Small intestine (tissue), 7 donors: ENCODE measurements at regions not wholly inside any gene's neighbourhood (a gene's known extent, or its start where the extent isn't known, plus 50 kb on each side); places are given as distances from the start of the nearest gene placed in this dataset.

Experiments used
- DNase-seq, 2 donors: peaks; one replicate each; pipeline versions ENCODE4 v3.0.0 to v3.0.0-alpha.2; 2013
- FAIRE-seq: peaks from 2 replicates; lab custom pipeline; 2012; peaks lifted over from hg19 to GRCh38; lab: Jason Lieb, UNC
- H3K27ac ChIP-seq, 3 donors: one replicate each; pipeline ENCODE4 v1.5.1; 2013; ENCODE audit warnings: low read length in 2 of 3, mild to moderate bottlenecking in 2 of 3, control low read depth in 1 of 3, inconsistent platforms in 1 of 3, low read depth in 1 of 3, moderate library complexity in 1 of 3
- H3K27me3 ChIP-seq, 3 donors: one replicate each; pipeline ENCODE4 v1.6.1; 2013; ENCODE audit warnings: low read length in 3 of 3, inconsistent platforms in 1 of 3; ENCODE audit not compliant: control insufficient read depth in 3 of 3, insufficient read depth in 3 of 3
- H3K36me3 ChIP-seq, 3 donors: one replicate each; pipeline ENCODE4 v1.6.1; 2013; ENCODE audit warnings: low read length in 3 of 3, inconsistent platforms in 1 of 3, low read depth in 1 of 3, mild to moderate bottlenecking in 1 of 3, moderate library complexity in 1 of 3; ENCODE audit not compliant: control insufficient read depth in 3 of 3, insufficient read depth in 2 of 3
- H3K4me1 ChIP-seq, 3 donors: one replicate each; pipeline ENCODE4 v1.6.1; 2013; ENCODE audit warnings: low read length in 2 of 3, inconsistent platforms in 1 of 3, low read depth in 1 of 3, mild to moderate bottlenecking in 1 of 3, moderate library complexity in 1 of 3; ENCODE audit not compliant: control insufficient read depth in 3 of 3, insufficient read depth in 2 of 3
- H3K4me3 ChIP-seq, 3 donors: one replicate each; pipeline ENCODE4 v1.5.1; 2013; ENCODE audit warnings: low read length in 3 of 3, control low read depth in 1 of 3, inconsistent platforms in 1 of 3, low read depth in 1 of 3, mild to moderate bottlenecking in 1 of 3, moderate library complexity in 1 of 3
- H3K9me3 ChIP-seq, 2 donors: one replicate each; pipeline ENCODE4 v1.6.1; 2013; ENCODE audit warnings: low read depth in 1 of 2, low read length in 1 of 2; ENCODE audit not compliant: control insufficient read depth in 2 of 2, insufficient read depth in 1 of 2
- WGBS, 3 donors: extraction: QIAGEN DNeasy Blood & Tissue Kit; methylation state at CpG; one replicate each; pipeline ENCODE4 v1.1.7; 2013; 5-methylcytosine and 5-hydroxymethylcytosine counted together
- donor health status: healthy with polysubstance abuse.
- donor health status: control.
- donor health status: control.
- donor health status: Bipolar disorder and iron deficiency.
- donor health status: healthy.

- H3K9me3 ChIP-seq = no peaks in the 10 kb centered on the region
- peaks cover 0 to 12% (median 3%) of the 10 kb centered on the region in 3 donors for H3K27me3 ChIP-seq
- H3K4me1 ChIP-seq = no peaks in the 10 kb centered on the region
- 68 to 77% (median 75%) methylated on average over 7 of the region's 7 CpGs for WGBS, 3 donors
- no peaks in the 10 kb centered on the region for H3K36me3 ChIP-seq
- no peak overlapping the region for H3K4me3 ChIP-seq
- no peak for FAIRE-seq
- no peak for DNase-seq
- H3K27ac ChIP-seq = no peak overlapping the region
Measured at GRCh38 chr13:94947965-94948371, 235.6 kb upstream of the SOX21 start.

GRCh38 chr13:94947392-94947791, 235.0 kb upstream of the SOX21 start:
- DNase-seq (no peak), FAIRE-seq (no peak)
- peaks cover 0 to 12% (median 3%) of the 10 kb centered on the region in 3 donors for H3K27me3 ChIP-seq
- no peaks in the 10 kb centered on the region for H3K4me1 ChIP-seq
- no peak overlapping the region for H3K27ac ChIP-seq
- no peaks in the 10 kb centered on the region for H3K9me3 ChIP-seq
- H3K36me3 ChIP-seq = no peaks in the 10 kb centered on the region
- no peak overlapping the region for H3K4me3 ChIP-seq
- WGBS, 3 donors = 60 to 78% (median 65%) methylated on average over 5 of the region's 5 CpGs

- H3K36me3 ChIP-seq = no peaks in the 10 kb centered on the region
- WGBS, 3 donors = 91 to 93% (median 92%) methylated on average over 5 of the region's 5 CpGs
- H3K27ac ChIP-seq = no peak overlapping the region
- H3K4me1 ChIP-seq = no peaks in the 10 kb centered on the region
- H3K9me3 ChIP-seq = no peaks in the 10 kb centered on the region
- peaks cover 0 to 9% (median 3%) of the 10 kb centered on the region in 3 donors for H3K27me3 ChIP-seq
- FAIRE-seq = no peak
- no peak overlapping the region for H3K4me3 ChIP-seq
- no peak for DNase-seq
Measured at GRCh38 chr13:94946039-94946438, 233.7 kb upstream of the SOX21 start.

- WGBS, 3 donors = 90 to 91% (median 91%) methylated on average over 4 of the region's 4 CpGs
- FAIRE-seq (no peak), DNase-seq (no peak)
- Histone ChIP-seq H3K4me1 (no peaks in the 10 kb centered on the region), H3K9me3 (no peaks in the 10 kb centered on the region), H3K27ac (no peak overlapping the region), H3K27me3 (peaks cover 0 to 1% (median 0%) of the 10 kb centered on the region in 3 donors), H3K36me3 (no peaks in the 10 kb centered on the region), H3K4me3 (no peak overlapping the region)
Measured at GRCh38 chr13:94938124-94938523, 225.8 kb upstream of the SOX21 start.

GRCh38 chr13:94936633-94937032, 224.3 kb upstream of the SOX21 start:
- FAIRE-seq (no peak), DNase-seq (no peak)
- Histone ChIP-seq H3K4me1 (no peaks in the 10 kb centered on the region), H3K27me3 (peaks cover 0 to 1% (median 0%) of the 10 kb centered on the region in 3 donors), H3K9me3 (no peaks in the 10 kb centered on the region), H3K36me3 (no peaks in the 10 kb centered on the region), H3K4me3 (no peak overlapping the region), H3K27ac (no peak overlapping the region)

- no peak for DNase-seq
- Histone ChIP-seq H3K36me3 (no peaks in the 10 kb centered on the region), H3K9me3 (no peaks in the 10 kb centered on the region), H3K4me1 (no peaks in the 10 kb centered on the region), H3K27ac (no peak overlapping the region), H3K4me3 (no peak overlapping the region), H3K27me3 (peaks cover 0 to 1% (median 0%) of the 10 kb centered on the region in 3 donors)
- FAIRE-seq = no peak
- WGBS, 3 donors = 84 to 91% (median 85%) methylated on average over 4 of the region's 4 CpGs
Measured at GRCh38 chr13:94933936-94934335, 221.6 kb upstream of the SOX21 start.

- Histone ChIP-seq H3K36me3 (no peaks in the 10 kb centered on the region), H3K27ac (no peak overlapping the region), H3K4me1 (no peaks in the 10 kb centered on the region), H3K27me3 (peaks cover 0 to 1% (median 0%) of the 10 kb centered on the region in 3 donors), H3K4me3 (no peak overlapping the region), H3K9me3 (no peaks in the 10 kb centered on the region)
- DNase-seq (no peak), FAIRE-seq (no peak)
- 86 to 94% (median 91%) methylated on average over 4 of the region's 4 CpGs for WGBS, 3 donors
Measured at GRCh38 chr13:94933230-94933751, 220.9 kb upstream of the SOX21 start.

- Histone ChIP-seq H3K4me3 (no peak overlapping the region), H3K27me3 (no peaks in the 10 kb centered on the region), H3K36me3 (no peaks in the 10 kb centered on the region), H3K27ac (no peak overlapping the region), H3K4me1 (no peaks in the 10 kb centered on the region), H3K9me3 (no peaks in the 10 kb centered on the region)
- DNase-seq (no peak), FAIRE-seq (no peak)
- 80 to 83% (median 82%) methylated on average over 5 of the region's 5 CpGs for WGBS, 3 donors
Measured at GRCh38 chr13:94928127-94928775, 215.9 kb upstream of the SOX21 start.

- WGBS, 3 donors = 64 to 79% (median 65%) methylated on average over 3 of the region's 3 CpGs
- Histone ChIP-seq H3K4me1 (no peaks in the 10 kb centered on the region), H3K27me3 (peaks cover 0 to 3% (median 0%) of the 10 kb centered on the region in 3 donors), H3K27ac (no peak overlapping the region), H3K9me3 (no peaks in the 10 kb centered on the region), H3K36me3 (no peaks in the 10 kb centered on the region), H3K4me3 (no peak overlapping the region)
- no peak for FAIRE-seq
- DNase-seq = no peak
Measured at GRCh38 chr13:94925263-94925662, 212.9 kb upstream of the SOX21 start.
